ENCODE measurements at regions not wholly inside any gene's neighbourhood (a gene's known extent, or its start where the extent isn't known, plus 50 kb on each side); places are given as distances from the start of the nearest gene placed in this dataset.

DNA sequence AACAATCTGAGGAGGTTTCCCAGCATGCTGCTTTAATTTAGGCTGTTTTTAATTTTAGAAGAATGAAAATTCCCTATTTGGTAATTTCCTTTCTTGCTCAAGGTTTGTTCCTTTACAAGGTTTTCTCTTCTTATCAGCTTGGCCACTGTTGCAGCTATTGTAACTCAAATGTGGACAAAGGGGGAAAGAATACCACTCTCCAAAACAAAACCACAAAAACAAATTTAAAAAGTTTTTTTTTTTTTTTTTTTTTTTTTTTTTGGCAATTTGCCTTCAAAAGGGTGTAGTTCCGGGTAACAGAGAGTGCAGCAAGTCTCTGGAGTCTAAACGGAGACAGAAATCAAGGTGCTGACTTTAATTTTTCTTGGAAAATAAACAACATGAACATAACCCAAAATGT lies 306.4 kb upstream of the ARGLU1 start:
- TF ChIP-seq, protein P1, sequence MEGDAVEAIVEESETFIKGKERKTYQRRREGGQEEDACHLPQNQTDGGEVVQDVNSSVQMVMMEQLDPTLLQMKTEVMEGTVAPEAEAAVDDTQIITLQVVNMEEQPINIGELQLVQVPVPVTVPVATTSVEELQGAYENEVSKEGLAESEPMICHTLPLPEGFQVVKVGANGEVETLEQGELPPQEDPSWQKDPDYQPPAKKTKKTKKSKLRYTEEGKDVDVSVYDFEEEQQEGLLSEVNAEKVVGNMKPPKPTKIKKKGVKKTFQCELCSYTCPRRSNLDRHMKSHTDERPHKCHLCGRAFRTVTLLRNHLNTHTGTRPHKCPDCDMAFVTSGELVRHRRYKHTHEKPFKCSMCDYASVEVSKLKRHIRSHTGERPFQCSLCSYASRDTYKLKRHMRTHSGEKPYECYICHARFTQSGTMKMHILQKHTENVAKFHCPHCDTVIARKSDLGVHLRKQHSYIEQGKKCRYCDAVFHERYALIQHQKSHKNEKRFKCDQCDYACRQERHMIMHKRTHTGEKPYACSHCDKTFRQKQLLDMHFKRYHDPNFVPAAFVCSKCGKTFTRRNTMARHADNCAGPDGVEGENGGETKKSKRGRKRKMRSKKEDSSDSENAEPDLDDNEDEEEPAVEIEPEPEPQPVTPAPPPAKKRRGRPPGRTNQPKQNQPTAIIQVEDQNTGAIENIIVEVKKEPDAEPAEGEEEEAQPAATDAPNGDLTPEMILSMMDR (conservative IDR thresholded peaks at IDR 0.05; ENCODE audit: low read depth, low read length) = no peak
- TF ChIP-seq EZH2 (IDR thresholded peaks at IDR 0.05; ENCODE audit: borderline replicate concordance, low read depth, low read length, poor library complexity, severe bottlenecking) = no peak

Measured in A673 (cell line).